ENCODE measurements at regions not wholly inside any gene's neighbourhood (a gene's known extent, or its start where the extent isn't known, plus 50 kb on each side); places are given as distances from the start of the nearest gene placed in this dataset.

DNA sequence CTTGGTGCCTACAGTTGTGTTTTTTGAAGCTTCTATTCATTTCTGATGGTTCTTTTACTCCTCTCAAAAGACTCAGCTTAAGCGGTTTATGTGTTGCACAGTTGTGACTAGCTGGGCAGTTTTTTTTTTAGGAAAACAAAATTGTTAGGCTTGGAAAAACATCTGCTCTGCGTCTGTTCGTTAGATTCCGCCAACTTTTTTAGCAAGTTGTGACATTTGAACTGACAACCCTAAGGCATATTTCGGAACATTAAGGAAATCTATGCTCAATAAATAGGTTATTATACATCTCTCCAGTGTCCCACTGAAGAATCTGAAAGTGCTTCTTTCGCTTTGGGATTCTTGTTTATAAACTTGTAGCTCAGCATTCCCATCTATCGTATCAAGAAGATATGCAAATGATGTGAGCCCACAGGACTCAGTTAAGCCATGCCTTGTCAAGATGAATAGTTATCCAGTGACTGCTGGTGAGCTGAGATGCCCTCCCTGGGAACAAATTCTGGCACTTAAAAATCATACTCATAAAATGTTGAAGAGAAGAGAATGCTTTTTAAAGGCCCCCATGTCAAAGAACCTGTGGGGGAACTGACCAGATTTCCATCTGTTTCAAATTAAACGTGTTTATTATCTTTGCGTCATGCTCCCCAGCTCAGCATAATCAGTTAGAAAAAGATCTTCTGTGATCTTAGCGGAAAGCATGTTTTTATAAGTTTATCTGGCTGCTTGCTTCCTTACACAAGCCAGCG is 109.0 kb upstream of the FAM20A start:
- Histone ChIP-seq H3K36me3 (no peaks in the 10 kb centered on the region), H3K9me3 (no peaks in the 10 kb centered on the region), H3K27ac (peak overlapping the region in 3 of 4 donors; percentile 11 to 18 (median 16)), H3K4me1 (no peaks in the 10 kb centered on the region), H3K27me3 (no peaks in the 10 kb centered on the region), H3K4me3 (no peak overlapping the region)
- no peak for TF ChIP-seq POLR2A (IDR thresholded peaks at IDR 0.05)
- no peak for TF ChIP-seq EP300 (IDR thresholded peaks at IDR 0.05; ENCODE audit: low read depth)
- in situ Hi-C loops (cut with MboI; ENCODE audit: low pct_ligation_motif_present in 1 of 4, low pct_unique_long_range_greater_than_20kb in 1 of 4, low sequenced_read_pairs in 3 of 4) = no loop called here
- DNase-seq = no peak
- WGBS, 2 donors (ENCODE audit: low coverage in 1 of 2) = 69 to 81% methylated on average over 11 of the region's 11 CpGs
- intact Hi-C loops (cut with DNase I; ENCODE audit: low total_unique reads) = no loop called here

DNA sequence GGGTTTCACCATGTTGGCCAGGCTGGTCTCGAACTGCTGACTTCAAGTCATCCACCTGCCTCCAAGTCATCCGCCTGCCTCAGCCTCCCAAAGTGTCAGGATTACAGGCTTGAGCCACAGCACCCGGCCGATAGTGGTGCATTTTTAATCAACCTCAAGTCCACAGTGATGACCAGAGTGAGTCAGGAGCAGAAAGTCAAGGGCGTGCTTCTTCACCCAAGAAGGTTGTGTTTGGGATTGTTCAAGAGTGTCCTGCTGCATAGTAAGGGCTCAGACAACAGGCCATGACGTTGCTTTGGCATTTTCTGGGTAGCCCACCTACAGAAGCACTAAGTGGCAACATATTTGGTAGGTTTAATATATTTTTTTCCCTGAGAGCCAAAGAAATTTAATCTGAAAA is 108.3 kb upstream of the FAM20A start:
- H3K27ac ChIP-seq = no peak overlapping the region
- 86% methylated on average over 6 of the region's 6 CpGs; no CpG with 5 or more reads in 1 of the 2 donors for WGBS, 2 donors (ENCODE audit: low coverage in 1 of 2)
- intact Hi-C loops (cut with DNase I; ENCODE audit: low total_unique reads) = no loop called here

DNA sequence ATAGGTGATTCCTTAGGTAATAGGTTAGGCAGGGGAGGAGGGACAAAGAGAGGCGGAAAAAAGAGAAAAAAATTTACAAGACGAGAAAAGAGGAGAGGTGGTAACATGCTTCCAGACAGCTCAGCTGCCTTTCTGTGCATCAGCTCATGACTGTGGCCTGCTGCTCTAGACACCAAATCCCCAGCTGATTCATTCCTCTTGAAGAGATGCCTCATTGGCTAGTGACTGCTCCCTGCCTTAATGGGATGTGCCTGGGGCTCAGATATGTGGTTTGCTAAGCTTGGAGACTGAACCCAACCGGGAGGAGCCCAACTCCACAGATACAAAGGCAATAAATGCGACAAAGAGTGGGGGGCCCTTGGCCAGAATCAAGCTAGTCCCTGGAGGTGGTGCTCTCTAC is 105.9 kb upstream of the FAM20A start:
- no peak for TF ChIP-seq POLR2AphosphoS5 (IDR thresholded peaks at IDR 0.05)
- TF ChIP-seq POLR2A (IDR thresholded peaks at IDR 0.05) = no peak
- TF ChIP-seq, protein P1, sequence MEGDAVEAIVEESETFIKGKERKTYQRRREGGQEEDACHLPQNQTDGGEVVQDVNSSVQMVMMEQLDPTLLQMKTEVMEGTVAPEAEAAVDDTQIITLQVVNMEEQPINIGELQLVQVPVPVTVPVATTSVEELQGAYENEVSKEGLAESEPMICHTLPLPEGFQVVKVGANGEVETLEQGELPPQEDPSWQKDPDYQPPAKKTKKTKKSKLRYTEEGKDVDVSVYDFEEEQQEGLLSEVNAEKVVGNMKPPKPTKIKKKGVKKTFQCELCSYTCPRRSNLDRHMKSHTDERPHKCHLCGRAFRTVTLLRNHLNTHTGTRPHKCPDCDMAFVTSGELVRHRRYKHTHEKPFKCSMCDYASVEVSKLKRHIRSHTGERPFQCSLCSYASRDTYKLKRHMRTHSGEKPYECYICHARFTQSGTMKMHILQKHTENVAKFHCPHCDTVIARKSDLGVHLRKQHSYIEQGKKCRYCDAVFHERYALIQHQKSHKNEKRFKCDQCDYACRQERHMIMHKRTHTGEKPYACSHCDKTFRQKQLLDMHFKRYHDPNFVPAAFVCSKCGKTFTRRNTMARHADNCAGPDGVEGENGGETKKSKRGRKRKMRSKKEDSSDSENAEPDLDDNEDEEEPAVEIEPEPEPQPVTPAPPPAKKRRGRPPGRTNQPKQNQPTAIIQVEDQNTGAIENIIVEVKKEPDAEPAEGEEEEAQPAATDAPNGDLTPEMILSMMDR (IDR thresholded peaks at IDR 0.05) = no peak
- no peak for TF ChIP-seq EP300 (IDR thresholded peaks at IDR 0.05; ENCODE audit: low read depth)
- no peaks in the 10 kb centered on the region for H3K36me3 ChIP-seq
- H3K4me1 ChIP-seq = no peaks in the 10 kb centered on the region
- intact Hi-C loops (cut with DNase I; ENCODE audit: low total_unique reads) = no loop called here
- H3K9me3 ChIP-seq = no peaks in the 10 kb centered on the region
- in situ Hi-C loops (cut with MboI; ENCODE audit: low pct_ligation_motif_present in 1 of 4, low pct_unique_long_range_greater_than_20kb in 1 of 4, low sequenced_read_pairs in 3 of 4) = no loop called here
- H3K27me3 ChIP-seq = no peaks in the 10 kb centered on the region
- peak overlapping the region in 2 of 4 donors; percentile 17 to 28 for H3K27ac ChIP-seq
- 82 to 83% methylated on average over 3 to 4 of the region's 4 CpGs for WGBS, 2 donors (ENCODE audit: low coverage in 1 of 2)
- no peak overlapping the region for H3K4me3 ChIP-seq
- no peak for DNase-seq

More for the DNA sequence above, 108.3 kb upstream of the FAM20A start:
- in situ Hi-C loops (cut with MboI; ENCODE audit: low pct_ligation_motif_present in 1 of 4, low pct_unique_long_range_greater_than_20kb in 1 of 4, low sequenced_read_pairs in 3 of 4) = no loop called here
- no peak for DNase-seq
- Histone ChIP-seq H3K27me3 (no peaks in the 10 kb centered on the region), H3K4me3 (no peak overlapping the region), H3K4me1 (no peaks in the 10 kb centered on the region), H3K9me3 (no peaks in the 10 kb centered on the region), H3K36me3 (no peaks in the 10 kb centered on the region)
- TF ChIP-seq, protein P1 (IDR thresholded peaks at IDR 0.05) = no peak
- no peak for TF ChIP-seq POLR2A (IDR thresholded peaks at IDR 0.05)
- no peak for TF ChIP-seq POLR2AphosphoS5 (IDR thresholded peaks at IDR 0.05)
- TF ChIP-seq EP300 (IDR thresholded peaks at IDR 0.05; ENCODE audit: low read depth) = no peak

DNA sequence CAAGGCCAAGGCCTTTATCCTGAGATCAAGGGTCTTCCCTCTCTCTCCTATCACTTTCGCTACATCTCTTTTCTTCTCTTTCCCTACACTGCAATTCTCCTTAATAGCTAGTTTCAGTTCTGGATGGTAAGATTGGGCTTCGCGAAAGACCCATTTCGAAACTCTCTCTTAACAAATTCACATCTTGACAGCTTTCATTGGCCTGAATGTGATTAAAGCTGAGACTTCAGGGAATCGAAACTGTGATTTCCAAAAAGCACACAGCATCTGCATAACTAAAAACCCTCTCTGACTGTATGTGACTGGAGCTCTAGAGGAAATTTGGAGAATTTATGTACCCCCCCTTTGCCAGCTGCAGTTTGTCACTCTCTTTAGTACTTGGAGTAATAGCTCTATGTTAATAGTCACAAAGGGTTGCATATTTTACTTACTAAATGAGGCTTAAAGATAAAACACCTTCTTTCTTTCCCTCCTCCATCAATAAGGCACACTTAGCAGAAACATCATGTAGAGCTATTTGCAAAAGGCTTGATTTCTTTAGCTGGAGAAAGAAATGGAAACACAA is 105.3 kb upstream of the FAM20A start:
- no peak for TF ChIP-seq EP300 (IDR thresholded peaks at IDR 0.05; ENCODE audit: low read depth)
- TF ChIP-seq POLR2A (IDR thresholded peaks at IDR 0.05) = no peak
- no peak for TF ChIP-seq POLR2AphosphoS5 (IDR thresholded peaks at IDR 0.05)
- TF ChIP-seq, protein P1 (IDR thresholded peaks at IDR 0.05) = no peak
- intact Hi-C loops (cut with DNase I; ENCODE audit: low total_unique reads) = no loop called here
- peak overlapping the region in 2 of 4 donors; percentile 17 to 28 for H3K27ac ChIP-seq
- no peak for DNase-seq
- in situ Hi-C loops (cut with MboI; ENCODE audit: low pct_ligation_motif_present in 1 of 4, low pct_unique_long_range_greater_than_20kb in 1 of 4, low sequenced_read_pairs in 3 of 4) = no loop called here
- no peaks in the 10 kb centered on the region for H3K36me3 ChIP-seq
- H3K4me1 ChIP-seq = no peaks in the 10 kb centered on the region
- no peaks in the 10 kb centered on the region for H3K9me3 ChIP-seq
- no peak overlapping the region for H3K4me3 ChIP-seq
- H3K27me3 ChIP-seq = no peaks in the 10 kb centered on the region
- 62 to 63% methylated on average over 5 of the region's 5 CpGs for WGBS, 2 donors (ENCODE audit: low coverage in 1 of 2)

Measured in transverse colon (tissue), 4 donors.